Small intestine (tissue), 7 donors: ENCODE measurements at regions not wholly inside any gene's neighbourhood (a gene's known extent, or its start where the extent isn't known, plus 50 kb on each side); places are given as distances from the start of the nearest gene placed in this dataset.

Experiments
- DNase-seq, 2 donors: peaks; one replicate each; pipeline versions ENCODE4 v3.0.0 to v3.0.0-alpha.2; 2013
- FAIRE-seq: peaks from 2 replicates; lab custom pipeline; 2012; peaks lifted over from hg19 to GRCh38; lab: Jason Lieb, UNC
- H3K27ac ChIP-seq, 3 donors: one replicate each; pipeline ENCODE4 v1.5.1; 2013; ENCODE audit warnings: low read length in 2 of 3, mild to moderate bottlenecking in 2 of 3, control low read depth in 1 of 3, inconsistent platforms in 1 of 3, low read depth in 1 of 3, moderate library complexity in 1 of 3
- H3K27me3 ChIP-seq, 3 donors: one replicate each; pipeline ENCODE4 v1.6.1; 2013; ENCODE audit warnings: low read length in 3 of 3, inconsistent platforms in 1 of 3; ENCODE audit not compliant: control insufficient read depth in 3 of 3, insufficient read depth in 3 of 3
- H3K36me3 ChIP-seq, 3 donors: one replicate each; pipeline ENCODE4 v1.6.1; 2013; ENCODE audit warnings: low read length in 3 of 3, inconsistent platforms in 1 of 3, low read depth in 1 of 3, mild to moderate bottlenecking in 1 of 3, moderate library complexity in 1 of 3; ENCODE audit not compliant: control insufficient read depth in 3 of 3, insufficient read depth in 2 of 3
- H3K4me1 ChIP-seq, 3 donors: one replicate each; pipeline ENCODE4 v1.6.1; 2013; ENCODE audit warnings: low read length in 2 of 3, inconsistent platforms in 1 of 3, low read depth in 1 of 3, mild to moderate bottlenecking in 1 of 3, moderate library complexity in 1 of 3; ENCODE audit not compliant: control insufficient read depth in 3 of 3, insufficient read depth in 2 of 3
- H3K4me3 ChIP-seq, 3 donors: one replicate each; pipeline ENCODE4 v1.5.1; 2013; ENCODE audit warnings: low read length in 3 of 3, control low read depth in 1 of 3, inconsistent platforms in 1 of 3, low read depth in 1 of 3, mild to moderate bottlenecking in 1 of 3, moderate library complexity in 1 of 3
- H3K9me3 ChIP-seq, 2 donors: one replicate each; pipeline ENCODE4 v1.6.1; 2013; ENCODE audit warnings: low read depth in 1 of 2, low read length in 1 of 2; ENCODE audit not compliant: control insufficient read depth in 2 of 2, insufficient read depth in 1 of 2
- WGBS, 3 donors: extraction: QIAGEN DNeasy Blood & Tissue Kit; methylation state at CpG; one replicate each; pipeline ENCODE4 v1.1.7; 2013; 5-methylcytosine and 5-hydroxymethylcytosine counted together
- donor health status: healthy with polysubstance abuse.
- donor health status: control.
- donor health status: control.
- donor health status: Bipolar disorder and iron deficiency.
- donor health status: healthy.

- no peak for DNase-seq
- 78 to 92% (median 89%) methylated on average over 25 to 44 of the region's 44 CpGs for WGBS, 3 donors
- H3K27ac ChIP-seq = no peak overlapping the region
- FAIRE-seq = no peak
- H3K4me1 ChIP-seq = no peaks in the 10 kb centered on the region
- no peaks in the 10 kb centered on the region for H3K36me3 ChIP-seq
- H3K27me3 ChIP-seq = no peaks in the 10 kb centered on the region
- no peak overlapping the region for H3K4me3 ChIP-seq
- peaks cover 0 to 4% of the 10 kb centered on the region in 2 donors for H3K9me3 ChIP-seq
Measured at GRCh38 chr4:136395212-136395722, 1137.0 kb downstream of the PCDH18 start.

DNA sequence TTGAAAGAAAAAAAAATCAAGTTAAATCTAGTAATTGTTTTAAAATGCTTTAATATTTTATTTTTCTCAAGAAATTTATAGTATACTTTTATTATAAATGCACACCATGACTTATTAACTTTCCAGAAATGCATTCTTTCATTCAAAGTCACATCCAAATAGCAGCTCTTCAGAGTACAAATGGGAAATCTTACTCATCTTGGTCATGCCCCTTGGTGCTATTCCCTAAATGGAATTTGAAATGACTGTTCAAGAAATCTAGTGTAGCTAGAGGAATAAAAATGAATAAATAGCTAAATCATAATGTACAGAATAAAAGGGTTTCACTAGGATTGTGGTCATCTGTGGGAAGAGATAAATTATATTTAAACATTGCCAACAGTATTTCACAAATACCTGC, 1139.7 kb downstream of the PCDH18 start:
- H3K27me3 ChIP-seq = no peaks in the 10 kb centered on the region
- no peaks in the 10 kb centered on the region for H3K4me1 ChIP-seq
- no peak for FAIRE-seq
- H3K27ac ChIP-seq = no peak overlapping the region
- DNase-seq = no peak
- peaks cover 0 to 4% of the 10 kb centered on the region in 2 donors for H3K9me3 ChIP-seq
- H3K4me3 ChIP-seq = no peak overlapping the region
- no peaks in the 10 kb centered on the region for H3K36me3 ChIP-seq

DNA sequence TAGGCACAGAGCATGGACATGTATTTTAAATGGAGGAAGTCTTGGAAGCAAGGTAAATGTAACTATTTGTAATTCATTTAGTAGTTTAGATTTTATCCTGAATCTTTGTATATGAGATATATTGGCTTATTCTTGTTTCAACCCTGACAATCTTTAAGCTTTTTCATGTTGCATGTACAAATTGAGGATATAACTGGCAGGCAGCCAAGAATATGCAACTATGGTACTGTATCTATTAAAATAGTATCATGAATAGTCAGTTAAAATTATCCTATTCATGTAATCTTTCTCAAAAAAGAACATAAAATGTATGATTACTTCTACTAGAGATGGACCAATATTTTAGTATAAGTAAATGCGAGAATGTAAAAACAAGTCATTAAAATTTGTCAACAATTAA, 1141.5 kb downstream of the PCDH18 start:
- DNase-seq = no peak
- Histone ChIP-seq H3K27me3 (no peaks in the 10 kb centered on the region), H3K4me3 (no peak overlapping the region), H3K9me3 (no peaks in the 10 kb centered on the region), H3K27ac (no peak overlapping the region), H3K4me1 (no peaks in the 10 kb centered on the region), H3K36me3 (no peaks in the 10 kb centered on the region)
- 82 to 96% (median 91%) methylated on average over 1 of the region's 1 CpG for WGBS, 3 donors
- no peak for FAIRE-seq

- H3K27ac ChIP-seq = no peak overlapping the region
- H3K27me3 ChIP-seq = no peaks in the 10 kb centered on the region
- no peaks in the 10 kb centered on the region for H3K36me3 ChIP-seq
- no peak for DNase-seq
- FAIRE-seq = no peak
- no peaks in the 10 kb centered on the region for H3K9me3 ChIP-seq
- WGBS, 3 donors = 80 to 92% (median 90%) methylated on average over 1 of the region's 1 CpG
- no peak overlapping the region for H3K4me3 ChIP-seq
- no peaks in the 10 kb centered on the region for H3K4me1 ChIP-seq
Measured at GRCh38 chr4:136383082-136383481, 1149.2 kb downstream of the PCDH18 start.

DNA sequence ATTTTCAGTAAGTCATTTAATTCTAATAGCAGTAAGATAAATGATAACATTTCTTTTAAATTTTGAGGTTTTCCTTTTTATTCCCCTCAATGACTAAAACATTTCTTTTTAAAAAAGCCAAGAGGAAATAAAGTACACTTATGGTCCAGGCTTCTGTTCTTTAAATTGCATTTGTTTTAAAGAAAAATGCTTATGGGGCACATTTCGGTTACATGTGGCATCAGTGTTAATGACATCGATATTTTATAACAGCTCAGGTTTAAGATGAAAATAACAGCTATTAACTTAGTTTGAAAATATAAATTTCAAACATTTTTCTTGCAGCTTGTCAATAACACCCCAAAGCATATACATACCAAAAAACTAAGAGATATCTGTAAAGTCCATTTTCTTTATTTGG, 1161.1 kb downstream of the PCDH18 start:
- H3K36me3 ChIP-seq = no peaks in the 10 kb centered on the region
- H3K27me3 ChIP-seq = no peaks in the 10 kb centered on the region
- WGBS, 3 donors = 82 to 91% (median 87%) methylated on average over 2 of the region's 2 CpGs
- no peak overlapping the region for H3K4me3 ChIP-seq
- FAIRE-seq (no peak), DNase-seq (no peak)
- no peaks in the 10 kb centered on the region for H3K4me1 ChIP-seq
- H3K27ac ChIP-seq = no peak overlapping the region
- no peaks in the 10 kb centered on the region for H3K9me3 ChIP-seq

DNA sequence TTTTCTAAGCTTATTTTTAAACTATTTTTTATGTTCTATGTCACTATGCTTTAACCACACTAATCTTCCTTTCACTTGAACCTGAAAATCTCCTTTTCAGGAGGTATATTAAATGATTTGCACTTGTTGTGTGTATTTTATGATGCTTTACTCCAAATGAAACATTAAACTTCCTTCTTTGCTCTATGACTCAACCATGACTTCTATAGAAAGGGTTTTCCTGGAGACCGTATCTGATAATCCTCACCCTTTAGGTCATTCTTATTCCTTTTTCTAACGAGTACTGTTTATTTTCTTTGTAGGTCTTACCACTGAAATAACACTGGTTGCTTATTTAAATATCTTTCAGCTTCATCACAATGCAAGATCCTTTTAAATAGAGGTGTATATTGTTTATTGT, 1163.2 kb downstream of the PCDH18 start:
- FAIRE-seq (no peak), DNase-seq (no peak)
- Histone ChIP-seq H3K4me1 (no peaks in the 10 kb centered on the region), H3K4me3 (no peak overlapping the region), H3K9me3 (no peaks in the 10 kb centered on the region), H3K27me3 (no peaks in the 10 kb centered on the region), H3K36me3 (no peaks in the 10 kb centered on the region), H3K27ac (no peak overlapping the region)
- 42 to 55% (median 52%) methylated on average over 2 of the region's 2 CpGs for WGBS, 3 donors

DNA sequence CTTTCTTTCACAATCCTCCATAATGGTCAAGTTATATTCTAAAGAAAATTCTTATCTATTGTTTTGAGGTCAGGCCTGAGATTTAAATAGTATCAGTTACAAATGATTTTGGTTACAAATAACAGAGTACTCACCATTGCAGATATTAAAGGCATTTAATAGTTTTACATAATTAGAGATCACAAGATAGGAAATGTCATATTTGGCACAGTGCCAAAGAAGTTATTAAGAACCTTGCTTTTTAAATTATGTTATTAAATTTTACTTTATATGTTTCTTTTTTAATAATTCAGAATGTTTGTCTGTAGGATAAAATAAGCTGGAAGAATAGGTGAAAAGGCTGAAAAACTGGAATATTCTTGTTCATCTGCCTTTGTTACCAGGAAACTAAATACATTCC, 1174.7 kb downstream of the PCDH18 start:
- H3K4me3 ChIP-seq = no peak overlapping the region
- H3K36me3 ChIP-seq = no peaks in the 10 kb centered on the region
- no peak overlapping the region for H3K27ac ChIP-seq
- FAIRE-seq (no peak), DNase-seq (no peak)
- H3K9me3 ChIP-seq = no peaks in the 10 kb centered on the region
- no peaks in the 10 kb centered on the region for H3K4me1 ChIP-seq
- H3K27me3 ChIP-seq = no peaks in the 10 kb centered on the region

GRCh38 chr4:136355970-136356369, 1176.3 kb downstream of the PCDH18 start:
- Histone ChIP-seq H3K36me3 (no peaks in the 10 kb centered on the region), H3K4me1 (no peaks in the 10 kb centered on the region), H3K9me3 (no peaks in the 10 kb centered on the region), H3K4me3 (no peak overlapping the region), H3K27me3 (no peaks in the 10 kb centered on the region), H3K27ac (no peak overlapping the region)
- no peak for FAIRE-seq
- WGBS, 3 donors = 89 to 92% (median 91%) methylated on average over 18 to 24 of the region's 24 CpGs
- no peak for DNase-seq

GRCh38 chr4:136343340-136343739, 1189.0 kb downstream of the PCDH18 start:
- 78 to 84% (median 83%) methylated on average over 3 of the region's 3 CpGs for WGBS, 3 donors
- H3K27ac ChIP-seq = no peak overlapping the region
- H3K4me3 ChIP-seq = no peak overlapping the region
- no peaks in the 10 kb centered on the region for H3K9me3 ChIP-seq
- DNase-seq (no peak), FAIRE-seq (no peak)
- no peaks in the 10 kb centered on the region for H3K27me3 ChIP-seq
- H3K36me3 ChIP-seq = no peaks in the 10 kb centered on the region
- H3K4me1 ChIP-seq = no peaks in the 10 kb centered on the region
